ENCODE measurements at regions not wholly inside any gene's neighbourhood (a gene's known extent, or its start where the extent isn't known, plus 50 kb on each side); places are given as distances from the start of the nearest gene placed in this dataset.

- ChIA-PET CTCF (no interaction called here), POLR2A (interaction anchor here (0.9 to 2.7 kb wide), 4 partner anchors 46 to 155 kb away, joined by 3 to 7 read pairs (median 5); no protein-coding TSS in a partner anchor)
Observed at GRCh38 chr2:136051725-136052048, 66.3 kb upstream of the DARS1 start.

GRCh38 chr2:136051001-136051724, 65.7 kb upstream of the DARS1 start:
- ChIA-PET CTCF (interaction anchor here (0.9 to 1.3 kb wide), 2 partner anchors 54 to 116 kb away, joined by 3 read pairs; no protein-coding TSS in a partner anchor), POLR2A (interaction anchor here (0.7 to 2.7 kb wide), 8 partner anchors 8 to 155 kb away, joined by 3 to 7 read pairs (median 4); partner anchors contain the start of gene DARS1)
- TF ChIP-seq CTCF (IDR thresholded peaks at IDR 0.05) = no peak
- Mint-ChIP-seq H3K27ac (peak overlapping the region; percentile 68), H3K4me1 (peaks cover 57% of the 10 kb centered on the region), H3K4me3 (peak overlapping the region; percentile 17), H3K27me3 (no peaks in the 10 kb centered on the region), H3K9me3 (no peaks in the 10 kb centered on the region), H3K36me3 (ENCODE audit: low read depth) (no peaks in the 10 kb centered on the region)
- DNase-seq (no peak), ATAC-seq (ENCODE audit: low read depth) (peak; percentile 54)
- intact Hi-C loops (cut with micrococcal nuclease) = loop anchor here (1.0 kb wide), 1 partner anchor 188 kb away; no protein-coding TSS in a partner anchor

More at GRCh38 chr2:136051725-136052048, 66.3 kb upstream of the DARS1 start:
- TF ChIP-seq CTCF (IDR thresholded peaks at IDR 0.05) = no peak
- no peaks in the 10 kb centered on the region for H3K27me3 Mint-ChIP-seq
- intact Hi-C loops (cut with micrococcal nuclease) = loop anchor here (1.0 kb wide), 1 partner anchor 188 kb away; no protein-coding TSS in a partner anchor
- no peak for DNase-seq
- H3K27ac Mint-ChIP-seq = peak overlapping the region; percentile 68
- H3K9me3 Mint-ChIP-seq = no peaks in the 10 kb centered on the region
- H3K36me3 Mint-ChIP-seq (ENCODE audit: low read depth) = no peaks in the 10 kb centered on the region
- H3K4me3 Mint-ChIP-seq = peak overlapping the region; percentile 24
- peaks cover 58% of the 10 kb centered on the region for H3K4me1 Mint-ChIP-seq
- no peak for ATAC-seq (ENCODE audit: low read depth)

GRCh38 chr2:136049991-136050920, 64.8 kb upstream of the DARS1 start:
- intact Hi-C loops (cut with micrococcal nuclease) = no loop called here
- Mint-ChIP-seq H3K9me3 (no peaks in the 10 kb centered on the region), H3K36me3 (ENCODE audit: low read depth) (no peaks in the 10 kb centered on the region), H3K4me1 (peaks cover 51% of the 10 kb centered on the region), H3K27me3 (no peaks in the 10 kb centered on the region), H3K27ac (peak overlapping the region; percentile 68), H3K4me3 (no peak overlapping the region)
- DNase-seq = no peak
- ATAC-seq (ENCODE audit: low read depth) = no peak
- no peak for TF ChIP-seq CTCF (IDR thresholded peaks at IDR 0.05)
- ChIA-PET POLR2A (interaction anchor here (0.7 to 2.7 kb wide), 8 partner anchors 8 to 83 kb away, joined by 3 to 7 read pairs (median 4); partner anchors contain the start of gene DARS1), CTCF (interaction anchor here (0.7 to 1.3 kb wide), 3 partner anchors 53 to 320 kb away, joined by 3 read pairs; no protein-coding TSS in a partner anchor)

- H3K36me3 Mint-ChIP-seq (ENCODE audit: low read depth) = no peaks in the 10 kb centered on the region
- H3K27ac Mint-ChIP-seq = no peak overlapping the region
- no peak for ATAC-seq (ENCODE audit: low read depth)
- no peak for TF ChIP-seq CTCF (IDR thresholded peaks at IDR 0.05)
- ChIA-PET POLR2A (interaction anchor here (0.7 to 0.9 kb wide), 3 partner anchors 9 to 76 kb away, joined by 5 to 11 read pairs (median 5); no protein-coding TSS in a partner anchor), CTCF (interaction anchor here (0.7 kb wide), 1 partner anchor 51 kb away, joined by 3 read pairs; no protein-coding TSS in a partner anchor)
- H3K9me3 Mint-ChIP-seq = no peaks in the 10 kb centered on the region
- H3K4me1 Mint-ChIP-seq = peaks cover 52% of the 10 kb centered on the region
- no peak overlapping the region for H3K4me3 Mint-ChIP-seq
- no peak for DNase-seq
- intact Hi-C loops (cut with micrococcal nuclease) = no loop called here
- H3K27me3 Mint-ChIP-seq = no peaks in the 10 kb centered on the region
Observed at GRCh38 chr2:136049011-136049742, 63.8 kb upstream of the DARS1 start.
